ENCODE measurements at regions not wholly inside any gene's neighbourhood (a gene's known extent, or its start where the extent isn't known, plus 50 kb on each side); places are given as distances from the start of the nearest gene placed in this dataset.

- Mint-ChIP-seq H3K27ac (no peak overlapping the region), H3K36me3 (no peaks in the 10 kb centered on the region), H3K9me3 (peaks cover 4 to 5% of the 10 kb centered on the region in 2 donors)
- ATAC-seq (no peak), DNase-seq (ENCODE audit: low spot score in 2 of 2) (no peak)
These were observed 166.0 kb upstream of the MDFIC start for GRCh38 chr7:114755856-114756255.

- no peak overlapping the region for H3K27ac Mint-ChIP-seq
- DNase-seq (ENCODE audit: low spot score in 2 of 2) (no peak), ATAC-seq (no peak)
- H3K9me3 Mint-ChIP-seq = no peaks in the 10 kb centered on the region
- H3K36me3 Mint-ChIP-seq = peaks cover 0 to 6% of the 10 kb centered on the region in 2 donors
These were observed 163.2 kb upstream of the MDFIC start for GRCh38 chr7:114758661-114759227.

- H3K9me3 Mint-ChIP-seq = no peaks in the 10 kb centered on the region
These were observed 162.4 kb upstream of the MDFIC start for GRCh38 chr7:114759347-114760062.

DNA sequence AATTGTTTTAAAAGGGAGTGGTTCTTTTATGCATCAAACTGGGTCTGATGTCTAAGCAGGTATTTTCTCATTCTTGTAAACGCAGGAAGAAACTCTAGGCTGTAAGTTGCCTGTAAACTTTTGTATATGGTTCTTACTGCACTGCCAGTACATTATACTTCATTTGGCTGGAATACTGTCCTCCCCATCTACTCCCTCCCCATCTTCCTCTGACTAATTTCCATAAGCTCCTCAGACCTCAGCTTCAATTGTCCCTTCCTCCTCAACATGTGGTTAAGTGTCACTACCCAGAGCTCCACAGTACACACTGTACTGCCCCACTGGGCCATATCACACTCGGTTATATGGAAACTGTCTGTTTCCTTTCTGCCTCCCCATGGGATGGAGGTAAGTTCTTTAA is 161.4 kb upstream of the MDFIC start:
- DNase-seq (ENCODE audit: low spot score in 2 of 2) (no peak), ATAC-seq (no peak)
- Mint-ChIP-seq H3K36me3 (peaks cover 0 to 6% of the 10 kb centered on the region in 2 donors), H3K27ac (no peak overlapping the region), H3K9me3 (no peaks in the 10 kb centered on the region)

More at GRCh38 chr7:114759347-114760062, 162.4 kb upstream of the MDFIC start:
- DNase-seq (ENCODE audit: low spot score in 2 of 2) = no peak
- H3K27ac Mint-ChIP-seq = no peak overlapping the region
- ATAC-seq = no peak
- H3K36me3 Mint-ChIP-seq = peaks cover 0 to 6% of the 10 kb centered on the region in 2 donors

GRCh38 chr7:114761973-114762372 is 159.9 kb upstream of the MDFIC start:
- peaks cover 0 to 6% of the 10 kb centered on the region in 2 donors for H3K36me3 Mint-ChIP-seq
- H3K27ac Mint-ChIP-seq = no peak overlapping the region
- ATAC-seq = no peak

GRCh38 chr7:114765331-114766040 is 156.4 kb upstream of the MDFIC start:
- ATAC-seq = no peak
- Mint-ChIP-seq H3K27ac (no peak overlapping the region), H3K36me3 (peaks cover 0 to 6% of the 10 kb centered on the region in 2 donors), H3K9me3 (no peaks in the 10 kb centered on the region)
- DNase-seq (ENCODE audit: low spot score in 2 of 2) = no peak

More at GRCh38 chr7:114761973-114762372, 159.9 kb upstream of the MDFIC start:
- no peak for DNase-seq (ENCODE audit: low spot score in 2 of 2)
- H3K9me3 Mint-ChIP-seq = no peaks in the 10 kb centered on the region

DNA sequence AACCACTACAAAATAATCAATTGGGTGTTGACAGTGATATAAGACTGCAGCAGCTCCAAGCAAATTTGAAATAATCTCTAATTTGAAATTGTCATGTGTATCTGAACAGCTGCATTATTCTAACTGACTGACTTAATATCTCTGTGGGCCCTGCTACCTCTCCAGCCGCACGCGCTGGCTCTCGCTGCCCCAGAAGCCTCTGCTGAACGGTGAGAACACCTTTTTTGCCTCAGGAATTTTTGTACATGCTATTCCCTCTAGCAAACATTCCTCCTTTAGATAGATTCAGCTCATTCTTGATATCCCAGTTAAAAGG is 155.9 kb upstream of the MDFIC start:
- no peak overlapping the region for H3K27ac Mint-ChIP-seq
- DNase-seq (ENCODE audit: low spot score in 2 of 2) (no peak), ATAC-seq (no peak)
- H3K9me3 Mint-ChIP-seq = no peaks in the 10 kb centered on the region
- H3K36me3 Mint-ChIP-seq = peaks cover 0 to 6% of the 10 kb centered on the region in 2 donors

GRCh38 chr7:114777288-114777687 is 144.6 kb upstream of the MDFIC start:
- Mint-ChIP-seq H3K27ac (no peak overlapping the region), H3K9me3 (peaks cover 0 to 3% of the 10 kb centered on the region in 2 donors), H3K36me3 (no peaks in the 10 kb centered on the region)
- DNase-seq (ENCODE audit: low spot score in 2 of 2) (no peak), ATAC-seq (no peak)

GRCh38 chr7:114783508-114783907 is 138.4 kb upstream of the MDFIC start:
- H3K9me3 Mint-ChIP-seq = peaks cover 0 to 6% of the 10 kb centered on the region in 2 donors
- ATAC-seq = peak; percentile 28 to 58
- H3K36me3 Mint-ChIP-seq = peaks cover 0 to 8% of the 10 kb centered on the region in 2 donors
- peak overlapping the region in 1 of 2 donors; percentile 0 for H3K27ac Mint-ChIP-seq
- DNase-seq (ENCODE audit: low spot score in 2 of 2) = no peak

DNA sequence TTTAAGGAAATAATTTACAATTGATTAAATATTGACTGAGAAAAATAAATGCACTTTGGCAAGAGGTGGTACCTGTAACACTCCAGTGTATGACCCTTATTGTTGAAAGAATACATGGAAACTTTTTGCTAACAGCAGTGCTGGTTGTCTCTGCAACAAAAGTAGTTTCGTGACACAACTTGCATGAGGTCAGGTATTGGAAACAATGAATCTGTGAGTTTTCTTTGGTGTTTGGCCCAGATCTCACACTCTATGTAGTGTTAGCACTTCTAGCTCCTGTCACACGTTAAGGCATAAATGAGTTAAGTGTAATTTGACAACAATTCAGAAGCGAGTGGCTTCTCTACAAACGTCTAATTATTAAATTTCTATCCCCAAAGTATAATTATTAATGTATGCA is 137.7 kb upstream of the MDFIC start:
- Mint-ChIP-seq H3K27ac (no peak overlapping the region), H3K36me3 (peaks cover 0 to 13% of the 10 kb centered on the region in 2 donors), H3K9me3 (peaks cover 0 to 10% of the 10 kb centered on the region in 2 donors)
- ATAC-seq (peak; percentile 37 to 69), DNase-seq (ENCODE audit: low spot score in 2 of 2) (no peak)

DNA sequence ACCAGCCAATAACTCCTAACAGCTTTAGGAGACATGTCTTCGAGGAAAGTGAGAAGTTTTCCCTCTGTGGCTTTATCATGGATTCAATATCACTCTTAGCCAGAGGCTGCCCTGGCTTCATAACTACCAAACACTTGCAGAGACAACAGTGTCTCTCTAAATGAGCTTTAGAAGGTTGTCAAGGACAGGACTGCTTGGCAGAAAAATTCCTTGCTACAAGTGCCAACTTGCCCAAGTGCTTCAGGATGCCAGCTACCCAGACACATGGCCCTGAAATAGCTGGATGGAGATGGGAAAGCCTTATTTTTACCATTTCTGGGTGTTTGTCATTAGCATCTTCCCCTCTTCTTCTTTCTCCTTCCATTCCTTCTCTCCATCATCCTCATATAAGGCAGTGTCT is 137.1 kb upstream of the MDFIC start:
- no peak for ATAC-seq
- peaks cover 0 to 13% of the 10 kb centered on the region in 2 donors for H3K9me3 Mint-ChIP-seq
- H3K27ac Mint-ChIP-seq = no peak overlapping the region
- H3K36me3 Mint-ChIP-seq = peaks cover 0 to 19% of the 10 kb centered on the region in 2 donors
- no peak for DNase-seq (ENCODE audit: low spot score in 2 of 2)

DNA sequence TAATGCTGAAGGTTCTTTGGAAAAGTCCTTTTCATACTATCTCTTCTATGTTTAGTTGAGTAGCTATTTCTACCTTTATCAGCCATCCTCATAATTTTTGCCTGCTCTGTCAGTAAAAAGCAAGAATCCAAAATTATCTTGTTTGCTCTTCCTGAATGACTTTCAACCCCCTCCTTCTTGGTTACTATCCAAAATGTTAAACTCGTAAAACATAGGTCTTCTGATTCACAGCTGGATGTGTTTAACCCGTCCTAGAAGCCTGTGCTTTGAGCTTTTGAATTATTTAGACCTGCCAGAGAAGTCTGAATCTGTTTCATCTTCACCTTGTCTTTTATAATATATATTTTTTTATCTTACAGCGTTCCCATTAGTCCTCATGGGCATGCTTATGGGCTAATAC is 136.4 kb upstream of the MDFIC start:
- no peak for DNase-seq (ENCODE audit: low spot score in 2 of 2)
- no peak overlapping the region for H3K27ac Mint-ChIP-seq
- peaks cover 0 to 27% of the 10 kb centered on the region in 2 donors for H3K36me3 Mint-ChIP-seq
- ATAC-seq = no peak
- H3K9me3 Mint-ChIP-seq = peaks cover 0 to 13% of the 10 kb centered on the region in 2 donors

- ATAC-seq = peak in 1 of 2 donors; percentile 55
- peak overlapping the region in 1 of 2 donors; percentile 40 for H3K27ac Mint-ChIP-seq
- peaks cover 0 to 33% of the 10 kb centered on the region in 2 donors for H3K36me3 Mint-ChIP-seq
These were observed 135.4 kb upstream of the MDFIC start for GRCh38 chr7:114786455-114786854.

DNA sequence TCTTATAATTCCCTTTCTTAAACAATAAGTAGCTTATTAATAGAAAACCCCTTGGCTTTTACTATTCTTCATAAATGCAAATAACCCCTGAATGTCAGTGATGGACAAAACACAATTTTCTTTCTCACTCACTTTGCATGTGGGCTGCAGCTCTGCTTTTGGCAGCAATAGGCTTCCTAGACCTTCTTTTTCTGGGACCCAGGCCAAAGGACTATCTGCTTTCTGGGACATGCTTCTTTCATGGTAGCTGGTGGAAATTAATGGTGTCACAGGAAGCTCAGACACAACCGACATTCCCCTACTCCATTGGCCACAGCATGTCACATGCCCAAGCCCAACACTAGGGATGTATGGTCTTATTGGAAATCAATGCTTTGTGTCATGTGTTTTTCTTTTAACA is 134.3 kb upstream of the MDFIC start:
- H3K9me3 Mint-ChIP-seq = peaks cover 0 to 10% of the 10 kb centered on the region in 2 donors
- DNase-seq (ENCODE audit: low spot score in 2 of 2) (no peak), ATAC-seq (no peak)
- H3K36me3 Mint-ChIP-seq = peaks cover 0 to 33% of the 10 kb centered on the region in 2 donors
- no peak overlapping the region for H3K27ac Mint-ChIP-seq

More at GRCh38 chr7:114786455-114786854, 135.4 kb upstream of the MDFIC start:
- DNase-seq (ENCODE audit: low spot score in 2 of 2) = no peak
- H3K9me3 Mint-ChIP-seq = peaks cover 0 to 10% of the 10 kb centered on the region in 2 donors

GRCh38 chr7:114788706-114789105 is 133.2 kb upstream of the MDFIC start:
- ATAC-seq (no peak), DNase-seq (ENCODE audit: low spot score in 2 of 2) (no peak)
- H3K36me3 Mint-ChIP-seq = peaks cover 0 to 33% of the 10 kb centered on the region in 2 donors
- H3K9me3 Mint-ChIP-seq = peaks cover 0 to 10% of the 10 kb centered on the region in 2 donors
- peak overlapping the region in 1 of 2 donors; percentile 73 for H3K27ac Mint-ChIP-seq

DNA sequence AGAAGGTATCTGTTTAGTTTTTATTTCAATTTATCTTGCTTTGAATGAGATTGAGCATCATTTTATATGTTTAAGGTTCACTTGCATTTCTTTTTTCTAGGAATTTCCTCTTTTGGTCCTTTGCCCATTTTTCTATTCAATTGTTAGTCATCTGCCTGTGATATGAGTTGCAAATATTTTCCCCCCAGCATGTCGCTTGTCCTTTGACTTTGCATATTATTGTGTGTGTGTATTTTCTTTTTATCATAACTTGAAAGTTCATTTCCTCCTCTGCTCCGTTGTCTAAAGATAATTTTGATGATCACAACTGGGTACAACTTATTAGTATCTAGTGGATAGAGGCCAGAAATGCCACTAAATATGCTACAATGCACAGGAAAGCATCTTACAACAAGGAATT is 132.7 kb upstream of the MDFIC start:
- Mint-ChIP-seq H3K27ac (peak overlapping the region in 1 of 2 donors; percentile 87), H3K9me3 (peaks cover 0 to 10% of the 10 kb centered on the region in 2 donors), H3K36me3 (peaks cover 0 to 33% of the 10 kb centered on the region in 2 donors)
- DNase-seq (ENCODE audit: low spot score in 2 of 2) (no peak), ATAC-seq (no peak)

GRCh38 chr7:114789871-114790311 is 132.0 kb upstream of the MDFIC start:
- DNase-seq (ENCODE audit: low spot score in 2 of 2) = no peak
- ATAC-seq = peak; percentile 53 to 64
- Mint-ChIP-seq H3K36me3 (peaks cover 0 to 40% of the 10 kb centered on the region in 2 donors), H3K27ac (peak overlapping the region in 1 of 2 donors; percentile 87), H3K9me3 (peaks cover 0 to 13% of the 10 kb centered on the region in 2 donors)
